ENCODE measurements at regions not wholly inside any gene's neighbourhood (a gene's known extent, or its start where the extent isn't known, plus 50 kb on each side); places are given as distances from the start of the nearest gene placed in this dataset.

GRCh38 chr16:86966777-86967176 lies 350.4 kb downstream of the C16orf95 start:
- Histone ChIP-seq H3K4me3 (ENCODE audit: low read depth in 1 of 3, low read length in 3 of 3) (no peak overlapping the region), H3K27me3 (ENCODE audit: control insufficient read depth in 4 of 4, insufficient read depth in 4 of 4, low read length in 3 of 4) (peaks cover 0 to 6% (median 0%) of the 10 kb centered on the region in 4 donors), H3K9ac (ENCODE audit: low read depth in 1 of 2, low read length in 2 of 2) (no peak overlapping the region), H3K9me3 (ENCODE audit: control insufficient read depth in 4 of 4, low read length in 3 of 4) (no peaks in the 10 kb centered on the region), H3K4me1 (ENCODE audit: control insufficient read depth in 4 of 4, insufficient read depth in 4 of 4, low read length in 3 of 4) (no peaks in the 10 kb centered on the region), H3K27ac (ENCODE audit: low read depth in 1 of 2, low read length in 2 of 2) (no peak overlapping the region), H3K36me3 (ENCODE audit: control insufficient read depth in 4 of 4, insufficient read depth in 3 of 4, low read depth in 1 of 4, low read length in 3 of 4) (no peaks in the 10 kb centered on the region)
- WGBS, result 88% methylated on average over 11 of the region's 11 CpGs
- TF ChIP-seq MAX (IDR thresholded peaks at IDR 0.05) (no peak), TAF1 (conservative IDR thresholded peaks at IDR 0.05) (no peak), SP1 (IDR thresholded peaks at IDR 0.05) (no peak), HNF4G (IDR thresholded peaks at IDR 0.05) (no peak), NR2F2 (IDR thresholded peaks at IDR 0.05) (no peak), CTCF (IDR thresholded peaks at IDR 0.05; ENCODE audit: low read depth, low read length, missing input control) (no peak), GABPA (IDR thresholded peaks at IDR 0.05 in 1 of 2, conservative IDR thresholded peaks at IDR 0.05 in 1 of 2) (no peak), ATF3 (IDR thresholded peaks at IDR 0.05) (no peak), RXRA (IDR thresholded peaks at IDR 0.05) (no peak), HNF4A (conservative IDR thresholded peaks at IDR 0.05) (no peak), YY1 (IDR thresholded peaks at IDR 0.05) (no peak), FOXA1 (IDR thresholded peaks at IDR 0.05) (no peak), JUND (IDR thresholded peaks at IDR 0.05) (no peak), FOXA2 (IDR thresholded peaks at IDR 0.05) (no peak)
- TF ChIP-seq, protein P1, sequence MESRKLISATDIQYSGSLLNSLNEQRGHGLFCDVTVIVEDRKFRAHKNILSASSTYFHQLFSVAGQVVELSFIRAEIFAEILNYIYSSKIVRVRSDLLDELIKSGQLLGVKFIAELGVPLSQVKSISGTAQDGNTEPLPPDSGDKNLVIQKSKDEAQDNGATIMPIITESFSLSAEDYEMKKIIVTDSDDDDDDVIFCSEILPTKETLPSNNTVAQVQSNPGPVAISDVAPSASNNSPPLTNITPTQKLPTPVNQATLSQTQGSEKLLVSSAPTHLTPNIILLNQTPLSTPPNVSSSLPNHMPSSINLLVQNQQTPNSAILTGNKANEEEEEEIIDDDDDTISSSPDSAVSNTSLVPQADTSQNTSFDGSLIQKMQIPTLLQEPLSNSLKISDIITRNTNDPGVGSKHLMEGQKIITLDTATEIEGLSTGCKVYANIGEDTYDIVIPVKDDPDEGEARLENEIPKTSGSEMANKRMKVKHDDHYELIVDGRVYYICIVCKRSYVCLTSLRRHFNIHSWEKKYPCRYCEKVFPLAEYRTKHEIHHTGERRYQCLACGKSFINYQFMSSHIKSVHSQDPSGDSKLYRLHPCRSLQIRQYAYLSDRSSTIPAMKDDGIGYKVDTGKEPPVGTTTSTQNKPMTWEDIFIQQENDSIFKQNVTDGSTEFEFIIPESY (IDR thresholded peaks at IDR 0.05), result no peak
- TF ChIP-seq, protein P2, sequence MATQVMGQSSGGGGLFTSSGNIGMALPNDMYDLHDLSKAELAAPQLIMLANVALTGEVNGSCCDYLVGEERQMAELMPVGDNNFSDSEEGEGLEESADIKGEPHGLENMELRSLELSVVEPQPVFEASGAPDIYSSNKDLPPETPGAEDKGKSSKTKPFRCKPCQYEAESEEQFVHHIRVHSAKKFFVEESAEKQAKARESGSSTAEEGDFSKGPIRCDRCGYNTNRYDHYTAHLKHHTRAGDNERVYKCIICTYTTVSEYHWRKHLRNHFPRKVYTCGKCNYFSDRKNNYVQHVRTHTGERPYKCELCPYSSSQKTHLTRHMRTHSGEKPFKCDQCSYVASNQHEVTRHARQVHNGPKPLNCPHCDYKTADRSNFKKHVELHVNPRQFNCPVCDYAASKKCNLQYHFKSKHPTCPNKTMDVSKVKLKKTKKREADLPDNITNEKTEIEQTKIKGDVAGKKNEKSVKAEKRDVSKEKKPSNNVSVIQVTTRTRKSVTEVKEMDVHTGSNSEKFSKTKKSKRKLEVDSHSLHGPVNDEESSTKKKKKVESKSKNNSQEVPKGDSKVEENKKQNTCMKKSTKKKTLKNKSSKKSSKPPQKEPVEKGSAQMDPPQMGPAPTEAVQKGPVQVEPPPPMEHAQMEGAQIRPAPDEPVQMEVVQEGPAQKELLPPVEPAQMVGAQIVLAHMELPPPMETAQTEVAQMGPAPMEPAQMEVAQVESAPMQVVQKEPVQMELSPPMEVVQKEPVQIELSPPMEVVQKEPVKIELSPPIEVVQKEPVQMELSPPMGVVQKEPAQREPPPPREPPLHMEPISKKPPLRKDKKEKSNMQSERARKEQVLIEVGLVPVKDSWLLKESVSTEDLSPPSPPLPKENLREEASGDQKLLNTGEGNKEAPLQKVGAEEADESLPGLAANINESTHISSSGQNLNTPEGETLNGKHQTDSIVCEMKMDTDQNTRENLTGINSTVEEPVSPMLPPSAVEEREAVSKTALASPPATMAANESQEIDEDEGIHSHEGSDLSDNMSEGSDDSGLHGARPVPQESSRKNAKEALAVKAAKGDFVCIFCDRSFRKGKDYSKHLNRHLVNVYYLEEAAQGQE (IDR thresholded peaks at IDR 0.05), result no peak
- no peak for DNase-seq (ENCODE audit: low spot score)

GRCh38 chr16:86968866-86969265 lies 348.3 kb downstream of the C16orf95 start:
- Histone ChIP-seq H3K27me3 (ENCODE audit: control insufficient read depth in 4 of 4, insufficient read depth in 4 of 4, low read length in 3 of 4) (peaks cover 0 to 4% (median 0%) of the 10 kb centered on the region in 4 donors), H3K9ac (ENCODE audit: low read depth in 1 of 2, low read length in 2 of 2) (no peak overlapping the region), H3K4me3 (ENCODE audit: low read depth in 1 of 3, low read length in 3 of 3) (no peak overlapping the region), H3K27ac (ENCODE audit: low read depth in 1 of 2, low read length in 2 of 2) (no peak overlapping the region), H3K9me3 (ENCODE audit: control insufficient read depth in 4 of 4, low read length in 3 of 4) (peaks cover 0 to 3% (median 0%) of the 10 kb centered on the region in 4 donors), H3K36me3 (ENCODE audit: control insufficient read depth in 4 of 4, insufficient read depth in 3 of 4, low read depth in 1 of 4, low read length in 3 of 4) (no peaks in the 10 kb centered on the region), H3K4me1 (ENCODE audit: control insufficient read depth in 4 of 4, insufficient read depth in 4 of 4, low read length in 3 of 4) (no peaks in the 10 kb centered on the region)
- 83% methylated on average over 16 of the region's 16 CpGs for WGBS
- TF ChIP-seq HNF4A (conservative IDR thresholded peaks at IDR 0.05) (no peak), CTCF (IDR thresholded peaks at IDR 0.05; ENCODE audit: low read depth, low read length, missing input control) (no peak)
- no peak for DNase-seq (ENCODE audit: low spot score)

All from liver (tissue), 8 donors.